ENCODE measurements at regions not wholly inside any gene's neighbourhood (a gene's known extent, or its start where the extent isn't known, plus 50 kb on each side); places are given as distances from the start of the nearest gene placed in this dataset.

- DNase-seq, result no peak
These were observed 246.1 kb upstream of the FN1 start for GRCh38 chr2:215681799-215682596.

GRCh38 chr2:215680605-215681598 lies 245.0 kb upstream of the FN1 start:
- no peak for DNase-seq

- no peak for DNase-seq
These were observed 242.2 kb upstream of the FN1 start for GRCh38 chr2:215678094-215678493.

- DNase-seq, result no peak
These were observed 241.6 kb upstream of the FN1 start for GRCh38 chr2:215677481-215677880.

- DNase-seq, result no peak
These were observed 236.5 kb upstream of the FN1 start for GRCh38 chr2:215672406-215672805.

- no peak for DNase-seq
These were observed 235.8 kb upstream of the FN1 start for GRCh38 chr2:215671691-215672090.

GRCh38 chr2:215671244-215671643 lies 235.4 kb upstream of the FN1 start:
- DNase-seq, result no peak

GRCh38 chr2:215670396-215670795 lies 234.5 kb upstream of the FN1 start:
- DNase-seq, result no peak

GRCh38 chr2:215668378-215668775 lies 232.5 kb upstream of the FN1 start:
- DNase-seq, result no peak

GRCh38 chr2:215667585-215668377 lies 231.9 kb upstream of the FN1 start:
- no peak for DNase-seq

- DNase-seq, result no peak
These were observed 229.1 kb upstream of the FN1 start for GRCh38 chr2:215664847-215665525.

GRCh38 chr2:215662715-215663114 lies 226.8 kb upstream of the FN1 start:
- DNase-seq, result no peak

- DNase-seq, result no peak
These were observed 224.8 kb upstream of the FN1 start for GRCh38 chr2:215660687-215661086.

GRCh38 chr2:215659650-215660049 lies 223.8 kb upstream of the FN1 start:
- DNase-seq, result no peak

- no peak for DNase-seq
These were observed 222.9 kb upstream of the FN1 start for GRCh38 chr2:215658635-215659305.

- DNase-seq, result no peak
These were observed 222.0 kb upstream of the FN1 start for GRCh38 chr2:215657844-215658243.

- DNase-seq, result no peak
These were observed 218.4 kb upstream of the FN1 start for GRCh38 chr2:215654148-215654819.

- no peak for DNase-seq
These were observed 217.6 kb upstream of the FN1 start for GRCh38 chr2:215653344-215654030.

- no peak for DNase-seq
These were observed 216.5 kb upstream of the FN1 start for GRCh38 chr2:215652388-215652787.

- DNase-seq, result no peak
These were observed 215.5 kb upstream of the FN1 start for GRCh38 chr2:215651412-215651811.

Data from NCI-H1417 treated with DMSO at 0.1 percent for 48 hours (cell line).